ENCODE measurements at regions not wholly inside any gene's neighbourhood (a gene's known extent, or its start where the extent isn't known, plus 50 kb on each side); places are given as distances from the start of the nearest gene placed in this dataset.

DNA sequence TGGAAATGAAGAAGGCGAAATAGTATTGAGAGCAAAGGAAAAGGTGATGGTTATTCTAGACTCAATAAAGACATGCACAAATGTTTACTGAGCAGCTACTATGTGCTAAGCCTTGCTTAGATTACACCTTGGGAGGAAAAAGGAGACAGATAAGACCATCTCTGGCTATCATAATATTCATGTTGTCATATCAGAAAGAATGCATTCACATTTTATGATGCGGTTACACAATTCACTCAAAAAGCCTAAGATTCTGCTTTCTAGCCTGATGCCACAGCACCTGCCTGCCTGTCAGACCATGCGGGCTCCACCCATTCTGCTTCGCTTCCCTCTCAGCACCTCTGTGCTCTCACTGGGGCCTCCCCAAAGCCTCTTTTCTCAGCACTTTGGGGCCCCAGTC, 100.9 kb downstream of the JCAD start:
- TF ChIP-seq, protein P1, sequence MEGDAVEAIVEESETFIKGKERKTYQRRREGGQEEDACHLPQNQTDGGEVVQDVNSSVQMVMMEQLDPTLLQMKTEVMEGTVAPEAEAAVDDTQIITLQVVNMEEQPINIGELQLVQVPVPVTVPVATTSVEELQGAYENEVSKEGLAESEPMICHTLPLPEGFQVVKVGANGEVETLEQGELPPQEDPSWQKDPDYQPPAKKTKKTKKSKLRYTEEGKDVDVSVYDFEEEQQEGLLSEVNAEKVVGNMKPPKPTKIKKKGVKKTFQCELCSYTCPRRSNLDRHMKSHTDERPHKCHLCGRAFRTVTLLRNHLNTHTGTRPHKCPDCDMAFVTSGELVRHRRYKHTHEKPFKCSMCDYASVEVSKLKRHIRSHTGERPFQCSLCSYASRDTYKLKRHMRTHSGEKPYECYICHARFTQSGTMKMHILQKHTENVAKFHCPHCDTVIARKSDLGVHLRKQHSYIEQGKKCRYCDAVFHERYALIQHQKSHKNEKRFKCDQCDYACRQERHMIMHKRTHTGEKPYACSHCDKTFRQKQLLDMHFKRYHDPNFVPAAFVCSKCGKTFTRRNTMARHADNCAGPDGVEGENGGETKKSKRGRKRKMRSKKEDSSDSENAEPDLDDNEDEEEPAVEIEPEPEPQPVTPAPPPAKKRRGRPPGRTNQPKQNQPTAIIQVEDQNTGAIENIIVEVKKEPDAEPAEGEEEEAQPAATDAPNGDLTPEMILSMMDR (IDR thresholded peaks at IDR 0.05) = no peak
- no peak for TF ChIP-seq POLR2A (IDR thresholded peaks at IDR 0.05)
- no peaks in the 10 kb centered on the region for H3K27me3 ChIP-seq
- peaks cover 0 to 5% (median 0%) of the 10 kb centered on the region in 12 donors for H3K9me3 ChIP-seq
- no peak overlapping the region for H3K27ac ChIP-seq
- WGBS, 4 donors = 96 to 99% (median 96%) methylated on average over 4 of the region's 4 CpGs
- H3K4me3 ChIP-seq = no peak overlapping the region
- no peak for ATAC-seq
- DNase-seq = no peak
- peaks cover 0 to 7% (median 3%) of the 10 kb centered on the region in 12 donors for H3K4me1 ChIP-seq
- intact Hi-C loops (cut with DNase I) = no loop called here
- H3K36me3 ChIP-seq = no peaks in the 10 kb centered on the region

DNA sequence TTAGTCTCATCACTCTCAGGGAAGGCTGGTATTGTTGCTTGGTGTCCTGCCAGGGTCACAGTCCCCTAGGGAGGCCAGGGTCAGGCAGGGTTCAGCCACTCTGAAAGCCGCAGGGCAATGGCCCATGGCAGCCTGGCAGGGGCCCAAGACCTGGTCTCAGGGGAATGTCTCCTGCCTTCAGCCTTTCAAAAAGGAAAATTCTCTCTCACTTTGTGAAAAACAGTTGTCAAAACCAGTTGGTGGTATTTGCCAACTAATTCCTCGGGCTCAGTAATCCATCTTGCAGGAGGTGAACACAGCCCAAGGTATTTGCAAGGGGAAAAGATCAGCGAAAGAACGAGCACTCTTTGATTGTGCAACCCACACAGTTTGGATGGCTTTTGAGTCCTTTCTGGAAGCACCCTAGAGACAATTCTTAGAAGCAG, 101.5 kb downstream of the JCAD start:
- H3K36me3 ChIP-seq = no peaks in the 10 kb centered on the region
- peaks cover 0 to 5% (median 0%) of the 10 kb centered on the region in 12 donors for H3K9me3 ChIP-seq
- intact Hi-C loops (cut with DNase I) = no loop called here
- WGBS, 4 donors = 30 to 68% (median 42%) methylated on average over 4 of the region's 4 CpGs
- H3K27me3 ChIP-seq = no peaks in the 10 kb centered on the region
- TF ChIP-seq, protein P1 (IDR thresholded peaks at IDR 0.05) = no peak
- TF ChIP-seq POLR2A (IDR thresholded peaks at IDR 0.05) = no peak
- H3K4me3 ChIP-seq = no peak overlapping the region
- H3K4me1 ChIP-seq = peaks cover 0 to 7% (median 3%) of the 10 kb centered on the region in 12 donors
- ATAC-seq (no peak), DNase-seq (peak in 4 of 5 donors; percentile 16 to 69 (median 48))
- no peak overlapping the region for H3K27ac ChIP-seq

- H3K4me3 ChIP-seq = no peak overlapping the region
- H3K9me3 ChIP-seq = peaks cover 0 to 5% (median 0%) of the 10 kb centered on the region in 12 donors
- no peaks in the 10 kb centered on the region for H3K27me3 ChIP-seq
- TF ChIP-seq, protein P1 (IDR thresholded peaks at IDR 0.05) = no peak
- TF ChIP-seq POLR2A (IDR thresholded peaks at IDR 0.05) = no peak
- intact Hi-C loops (cut with DNase I) = no loop called here
- 68 to 89% (median 81%) methylated on average over 4 of the region's 4 CpGs for WGBS, 4 donors
- ATAC-seq (no peak), DNase-seq (no peak)
- peaks cover 0 to 7% (median 3%) of the 10 kb centered on the region in 12 donors for H3K4me1 ChIP-seq
- H3K27ac ChIP-seq = no peak overlapping the region
- no peaks in the 10 kb centered on the region for H3K36me3 ChIP-seq
Observed at GRCh38 chr10:29957236-29957635, 102.2 kb downstream of the JCAD start.

GRCh38 chr10:29956335-29956924, 103.0 kb downstream of the JCAD start:
- Histone ChIP-seq H3K9me3 (peaks cover 0 to 5% (median 0%) of the 10 kb centered on the region in 12 donors), H3K4me3 (no peak overlapping the region), H3K4me1 (peaks cover 0 to 7% (median 3%) of the 10 kb centered on the region in 12 donors), H3K36me3 (no peaks in the 10 kb centered on the region), H3K27ac (no peak overlapping the region), H3K27me3 (no peaks in the 10 kb centered on the region)
- WGBS, 4 donors = 85 to 97% (median 93%) methylated on average over 7 of the region's 7 CpGs
- intact Hi-C loops (cut with DNase I) = no loop called here
- TF ChIP-seq POLR2A (IDR thresholded peaks at IDR 0.05) = no peak
- TF ChIP-seq, protein P1 (IDR thresholded peaks at IDR 0.05) = no peak
- DNase-seq (no peak), ATAC-seq (no peak)
